Fibroblast of skin of scalp (primary cell): ENCODE measurements at regions not wholly inside any gene's neighbourhood (a gene's known extent, or its start where the extent isn't known, plus 50 kb on each side); places are given as distances from the start of the nearest gene placed in this dataset.
A peak's percentile ranks its signal among the peaks of the same experiment; 100 is the strongest.
"Not testable (repeated sequence)": the region's sequence is repeated elsewhere in the genome, so short reads cannot be mapped to it uniquely, and the experiment has no call there.

Experiments
- DNase-seq: peaks from one replicate; pipeline ENCODE4 v3.0.0-alpha.2; 2013

DNA sequence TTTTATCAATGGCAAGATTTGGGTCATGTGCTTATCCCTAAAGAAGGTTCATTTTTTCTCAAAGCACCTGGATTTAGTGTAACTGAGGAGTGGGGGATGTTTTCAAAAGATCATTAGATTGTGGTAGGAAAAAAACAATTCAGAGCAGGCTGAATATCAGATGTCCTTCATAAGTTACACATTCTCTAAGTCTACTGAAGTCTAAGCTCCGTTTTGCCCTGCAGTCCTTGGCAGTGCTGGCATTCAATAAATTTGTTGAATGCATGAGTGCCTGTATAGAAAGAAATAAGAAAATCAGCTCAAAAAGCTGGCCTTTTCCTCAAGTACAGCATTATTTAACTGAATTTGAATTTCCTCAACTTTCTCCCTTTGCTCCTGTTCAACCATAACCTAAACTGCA lies 819.0 kb upstream of the GRM7 start:
- DNase-seq = no peak

DNA sequence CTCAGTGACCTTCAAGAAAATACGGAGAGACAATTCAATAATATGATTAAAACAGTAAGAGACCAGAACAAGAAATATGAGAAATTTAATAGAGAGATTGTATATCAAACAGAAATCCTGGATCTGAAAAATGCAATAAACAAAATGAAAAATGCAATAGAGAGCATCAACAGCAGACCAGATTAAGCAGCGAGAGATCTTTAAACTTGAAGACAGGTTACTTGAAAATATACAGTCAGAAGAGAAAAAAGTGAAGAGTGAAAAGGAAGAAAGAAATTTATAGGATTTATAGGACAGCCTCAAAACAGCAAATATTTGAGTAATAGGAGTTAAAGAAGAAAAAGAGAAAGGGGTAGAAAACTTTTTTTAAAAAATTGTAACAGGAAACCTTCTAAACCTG lies 813.9 kb upstream of the GRM7 start:
- DNase-seq = no peak

DNA sequence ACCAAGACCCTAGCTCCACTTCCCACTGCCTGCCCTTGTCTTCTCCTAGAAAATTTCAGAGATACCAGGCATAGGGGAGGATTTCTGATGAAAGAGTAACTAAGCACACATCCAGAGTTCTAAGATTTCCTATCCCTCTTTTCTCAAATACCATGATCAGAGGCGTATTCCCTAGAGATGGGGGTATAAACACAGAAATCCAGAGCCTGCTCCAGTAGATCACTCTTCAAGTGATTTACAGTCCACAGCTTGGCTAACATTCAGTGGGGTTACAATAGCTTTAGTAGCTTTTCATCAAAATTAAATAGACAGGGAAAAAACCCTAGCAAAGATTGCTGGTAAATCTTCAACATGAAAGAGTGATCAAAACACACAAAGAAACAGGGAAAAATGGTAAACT lies 800.7 kb upstream of the GRM7 start:
- DNase-seq = no peak

DNA sequence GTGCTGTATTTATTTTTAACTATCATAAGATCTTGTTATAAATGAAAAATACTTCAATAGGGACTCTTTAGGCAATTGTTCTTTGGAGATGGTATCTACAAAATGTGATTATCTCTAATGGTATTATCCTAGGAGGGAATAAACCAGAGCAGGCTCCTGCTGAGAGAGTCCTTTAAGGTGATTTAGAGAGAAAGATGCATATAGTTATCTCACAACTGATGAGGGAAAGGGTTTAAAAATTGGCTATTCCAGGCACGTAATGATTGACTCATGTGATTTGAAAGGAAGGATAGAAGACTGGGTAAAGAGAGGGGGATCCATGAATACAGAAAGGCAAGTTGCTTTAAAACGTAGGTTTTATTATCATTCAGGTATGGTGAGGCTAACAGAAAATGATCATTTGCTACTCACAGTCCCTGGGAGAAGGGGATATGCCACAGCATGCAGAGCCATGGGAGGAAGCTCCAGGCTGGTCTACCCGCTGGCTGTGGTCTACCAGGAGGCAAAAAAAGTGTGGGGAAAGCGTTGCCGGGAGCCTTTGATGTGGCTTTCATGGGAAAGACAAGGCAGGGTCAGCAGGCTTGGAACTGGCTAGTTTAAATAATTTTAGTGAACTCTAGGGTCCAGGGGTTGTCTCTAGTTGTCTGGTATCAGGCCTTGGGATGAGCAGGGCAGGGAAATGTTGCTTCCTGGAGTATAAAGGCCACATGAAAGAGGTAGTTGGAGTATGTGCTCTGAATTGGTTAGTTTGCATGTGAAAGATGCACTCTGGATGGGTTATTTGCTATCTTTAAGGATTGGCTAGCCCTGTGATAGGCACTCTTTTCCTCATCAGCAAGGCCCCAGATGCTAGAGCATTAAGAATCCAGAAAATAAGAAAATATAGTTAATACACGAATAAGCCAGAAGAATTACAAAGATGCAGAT lies 798.4 kb upstream of the GRM7 start:
- DNase-seq = no peak

DNA sequence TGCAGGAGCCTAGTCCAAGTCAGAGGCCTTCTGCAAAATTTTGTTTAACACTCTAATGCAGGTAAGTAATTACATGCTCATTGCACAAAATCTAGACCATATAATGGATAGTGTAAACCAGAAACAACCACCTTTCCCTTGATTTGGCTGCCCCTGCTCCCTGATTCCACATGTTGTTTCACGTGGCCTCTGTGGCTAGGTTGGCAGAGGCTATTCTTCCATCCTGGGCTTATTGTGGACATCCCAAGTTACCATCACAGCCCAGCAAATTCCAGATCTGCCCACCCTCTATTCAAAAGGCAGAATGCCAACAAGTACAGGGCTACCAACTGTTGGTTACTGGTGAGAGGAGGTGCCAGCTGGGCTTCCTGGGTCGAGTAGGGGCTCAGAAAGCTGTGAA lies 794.5 kb upstream of the GRM7 start:
- no peak for DNase-seq

DNA sequence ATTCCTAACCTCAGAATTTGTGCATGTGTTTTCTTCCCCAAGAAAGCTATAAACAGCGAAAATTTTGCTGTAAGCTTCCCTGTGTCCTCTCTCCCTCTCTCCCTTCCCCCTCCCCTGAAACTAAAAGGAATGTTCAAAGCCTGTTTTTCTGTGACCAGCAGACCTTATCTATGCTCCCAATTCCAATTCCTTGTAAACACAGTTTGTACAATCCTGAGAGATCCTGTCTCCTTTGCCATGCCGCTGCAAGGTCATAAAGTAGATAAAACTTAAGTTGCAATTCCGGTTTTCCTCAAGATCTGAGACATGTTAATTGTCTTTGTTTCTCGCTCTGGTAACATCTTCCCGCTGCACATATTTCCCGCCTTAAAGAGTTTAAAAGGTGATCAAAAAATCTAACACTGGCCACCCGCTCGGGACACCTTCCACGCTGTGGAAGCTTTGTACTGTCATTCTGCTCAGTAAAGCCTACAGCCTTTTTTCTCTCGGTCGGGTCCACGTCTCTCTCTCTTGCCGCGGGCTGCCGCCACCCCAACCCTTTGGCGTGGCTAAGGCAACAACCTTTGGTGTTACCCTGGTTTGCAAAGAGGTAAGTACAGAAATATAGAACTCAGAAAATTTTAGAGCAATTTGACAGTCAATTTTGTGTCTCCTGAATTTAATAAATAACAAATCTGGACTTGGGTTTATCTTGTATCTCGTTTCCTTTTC lies 793.9 kb upstream of the GRM7 start:
- not testable (repeated sequence) for DNase-seq

DNA sequence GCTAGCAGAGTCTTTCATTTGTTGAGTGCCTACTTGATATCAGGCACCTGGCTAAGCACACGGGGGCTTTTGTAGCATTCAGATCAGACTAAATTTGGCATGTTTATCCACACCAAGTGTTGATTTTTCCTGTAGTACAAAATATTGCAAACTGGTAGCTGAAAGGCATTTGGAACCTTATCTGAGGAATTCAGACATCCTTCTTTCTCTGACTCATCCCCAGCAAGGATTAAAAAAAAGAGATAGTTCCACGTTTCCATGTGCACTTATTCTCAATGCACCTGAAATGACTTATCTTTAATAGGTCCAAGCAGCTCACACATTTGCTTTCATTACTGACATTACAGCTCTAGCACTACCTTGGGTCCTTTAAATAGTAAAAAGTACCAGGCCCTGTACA lies 786.0 kb upstream of the GRM7 start:
- no peak for DNase-seq

DNA sequence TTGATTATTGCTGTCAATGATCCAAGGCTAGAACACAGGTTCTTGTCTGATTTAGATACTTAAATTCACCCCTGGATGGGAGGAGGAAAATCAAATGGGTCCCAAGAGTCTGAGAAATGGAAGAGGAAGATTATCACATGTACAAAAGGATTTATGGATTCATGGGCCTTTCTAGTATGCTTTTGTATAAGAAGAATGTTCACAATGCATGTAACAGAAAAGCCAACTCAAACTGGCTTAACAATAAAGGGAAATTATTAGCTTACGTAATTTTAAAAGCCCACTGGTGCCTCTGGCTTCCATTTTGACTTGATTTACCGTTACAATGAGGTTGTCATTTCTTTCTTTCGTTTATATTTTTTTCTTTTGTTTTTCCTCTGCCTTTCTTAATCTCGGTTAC lies 782.5 kb upstream of the GRM7 start:
- DNase-seq = no peak

DNA sequence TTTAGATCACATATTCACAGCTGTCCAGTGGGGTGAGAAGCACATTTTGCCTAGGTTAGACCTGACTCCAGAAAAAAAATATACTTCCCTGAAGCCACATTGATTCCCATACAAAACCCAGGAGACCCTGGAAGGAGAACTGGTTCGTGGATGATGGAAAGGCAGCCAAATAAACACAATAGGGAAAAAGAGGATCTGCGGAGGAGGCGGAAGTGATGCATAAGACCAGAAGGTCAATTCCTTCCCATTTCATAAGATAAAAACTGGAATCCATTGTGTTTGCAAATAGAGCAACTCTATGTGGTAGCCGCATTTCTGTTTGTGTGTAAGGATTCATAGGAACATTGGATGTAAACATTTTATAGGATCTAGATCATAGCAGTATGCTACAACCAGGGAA lies 781.9 kb upstream of the GRM7 start:
- no peak for DNase-seq

DNA sequence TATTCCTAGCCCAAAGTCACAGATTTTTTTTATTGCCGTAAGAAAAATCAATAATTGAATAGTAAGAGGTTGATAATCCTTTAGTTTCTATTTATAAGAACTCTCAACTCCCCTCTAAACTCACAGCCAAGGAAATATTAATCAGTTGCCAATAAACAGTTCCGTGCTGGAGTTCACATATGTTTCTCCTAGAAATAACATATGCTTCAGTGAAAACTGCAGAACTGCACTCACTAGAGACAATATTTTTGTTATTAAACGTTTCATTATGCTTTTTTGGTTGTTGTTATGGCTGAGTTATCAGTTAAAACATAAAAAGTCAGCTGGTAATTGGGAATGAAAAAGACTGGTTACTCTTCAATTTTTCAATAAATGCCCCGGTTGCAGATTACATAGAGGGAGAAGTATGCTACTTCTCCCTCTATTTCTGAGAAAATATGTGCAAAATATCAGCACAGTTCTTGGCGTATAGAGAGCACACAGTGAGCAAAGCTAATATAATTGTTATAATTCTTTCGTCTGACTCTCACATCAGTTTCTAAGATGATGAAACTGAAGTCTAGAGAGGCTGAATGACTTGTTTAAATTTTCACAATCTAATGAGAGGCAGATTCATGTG lies 781.2 kb upstream of the GRM7 start:
- DNase-seq = no peak

DNA sequence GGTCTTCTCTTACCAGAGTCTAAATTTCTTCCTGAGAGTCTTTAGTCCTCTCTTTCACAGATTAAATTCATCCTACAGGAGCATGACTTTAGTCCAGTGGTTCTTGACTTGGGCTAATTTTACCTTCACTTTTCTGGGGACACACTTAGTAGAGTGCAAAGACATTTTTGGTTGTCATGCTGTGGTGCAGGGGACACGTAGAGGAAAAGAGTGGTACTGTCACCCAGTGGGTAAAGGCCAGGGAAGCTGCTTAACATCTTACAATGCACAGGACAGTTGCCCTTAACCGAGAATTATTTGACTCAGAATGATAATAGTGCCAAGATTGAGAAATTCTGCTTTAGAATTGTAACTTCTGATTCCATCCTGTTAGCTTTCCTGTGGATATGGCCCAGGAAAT lies 772.5 kb upstream of the GRM7 start:
- no peak for DNase-seq

DNA sequence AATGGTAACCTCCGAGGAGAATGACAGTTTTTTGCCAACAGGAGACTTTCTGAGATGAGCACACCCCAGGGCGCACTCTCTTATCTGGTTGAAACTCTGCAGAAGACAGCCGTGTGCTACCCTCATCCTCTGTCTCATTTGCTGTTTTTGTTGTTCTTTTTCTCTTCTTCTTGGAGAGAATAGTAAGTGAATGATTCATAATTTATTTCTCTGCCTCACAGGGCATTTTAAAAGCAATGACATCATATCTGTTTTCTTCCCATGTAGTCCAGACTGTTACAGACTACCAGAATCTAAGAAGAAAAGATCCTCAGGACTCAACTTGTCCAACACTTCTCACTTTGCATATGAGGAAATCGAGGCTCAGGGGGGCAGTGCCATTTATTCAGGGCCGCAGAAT lies 771.1 kb upstream of the GRM7 start:
- DNase-seq = peak; percentile 4

DNA sequence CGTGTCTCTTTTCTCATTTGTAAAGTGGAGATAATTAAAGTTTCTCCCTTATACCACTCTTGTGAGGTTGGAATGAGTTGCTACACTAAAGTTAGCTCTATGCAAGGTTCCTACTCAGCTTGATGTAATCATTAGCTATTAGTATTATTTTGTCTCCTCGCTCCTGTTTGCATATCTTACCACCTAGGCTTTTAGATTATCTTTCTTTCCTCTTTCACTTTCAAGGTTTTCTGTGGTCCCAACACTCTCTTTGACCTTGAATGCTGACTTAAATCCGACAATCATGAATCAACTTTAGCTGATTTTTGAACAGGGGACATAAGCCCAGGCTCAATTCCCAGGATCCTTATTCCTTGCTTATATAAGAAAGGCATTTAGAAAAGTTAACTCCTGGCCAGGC lies 769.7 kb upstream of the GRM7 start:
- DNase-seq = no peak

DNA sequence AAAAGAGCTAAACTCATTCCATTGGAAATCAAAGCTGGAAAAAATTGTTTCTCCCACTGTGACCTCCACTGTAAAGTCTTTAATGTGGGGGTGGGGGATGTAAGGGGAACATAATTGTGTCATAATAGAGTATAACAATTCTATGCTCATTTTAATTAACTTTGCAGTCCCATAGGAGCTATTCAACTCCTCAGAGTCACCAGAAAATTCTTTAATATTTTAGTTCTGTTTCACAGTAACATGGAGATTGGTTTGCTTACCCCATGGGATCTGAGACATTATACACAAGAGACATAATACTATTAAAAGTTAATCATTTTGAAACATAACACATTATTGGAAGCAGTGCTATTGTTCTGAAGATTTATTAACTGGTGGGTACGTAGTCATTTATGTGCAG lies 765.9 kb upstream of the GRM7 start:
- DNase-seq = no peak

DNA sequence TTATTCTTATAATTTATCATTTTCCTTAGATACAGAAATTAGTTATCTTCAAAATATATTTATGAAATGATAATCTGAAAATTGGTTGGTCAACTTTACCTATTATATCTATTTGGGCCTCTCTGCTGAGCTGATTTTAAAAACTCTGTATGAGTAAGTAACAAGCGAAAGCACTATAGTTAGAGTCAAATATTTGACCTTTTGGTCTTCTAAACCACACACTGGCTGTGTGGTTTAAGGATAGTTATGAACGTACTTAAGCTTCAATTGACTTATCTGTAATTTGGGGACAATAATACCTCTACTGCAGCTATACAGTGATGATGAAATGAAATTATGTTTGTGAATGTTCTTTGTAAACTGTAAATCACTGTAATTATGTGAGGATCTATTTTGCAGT lies 763.9 kb upstream of the GRM7 start:
- no peak for DNase-seq

DNA sequence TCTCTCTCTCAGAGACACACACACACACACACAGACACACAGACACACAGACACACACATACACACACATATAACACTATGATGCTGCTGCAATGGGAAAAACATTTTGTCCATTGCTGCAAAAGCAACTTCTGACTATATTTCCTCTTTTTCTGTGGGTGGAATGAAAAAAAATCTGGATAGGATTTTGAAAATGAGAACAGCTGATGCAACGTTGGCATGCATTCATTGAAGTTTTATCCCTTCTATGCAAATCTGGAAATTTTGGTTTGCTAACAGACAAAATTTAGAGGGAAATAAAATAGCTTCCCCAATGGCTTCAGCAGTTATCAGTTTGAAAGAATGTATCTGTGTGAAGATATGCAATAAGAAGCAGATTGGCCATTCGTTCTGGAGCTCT lies 763.4 kb upstream of the GRM7 start:
- no peak for DNase-seq

DNA sequence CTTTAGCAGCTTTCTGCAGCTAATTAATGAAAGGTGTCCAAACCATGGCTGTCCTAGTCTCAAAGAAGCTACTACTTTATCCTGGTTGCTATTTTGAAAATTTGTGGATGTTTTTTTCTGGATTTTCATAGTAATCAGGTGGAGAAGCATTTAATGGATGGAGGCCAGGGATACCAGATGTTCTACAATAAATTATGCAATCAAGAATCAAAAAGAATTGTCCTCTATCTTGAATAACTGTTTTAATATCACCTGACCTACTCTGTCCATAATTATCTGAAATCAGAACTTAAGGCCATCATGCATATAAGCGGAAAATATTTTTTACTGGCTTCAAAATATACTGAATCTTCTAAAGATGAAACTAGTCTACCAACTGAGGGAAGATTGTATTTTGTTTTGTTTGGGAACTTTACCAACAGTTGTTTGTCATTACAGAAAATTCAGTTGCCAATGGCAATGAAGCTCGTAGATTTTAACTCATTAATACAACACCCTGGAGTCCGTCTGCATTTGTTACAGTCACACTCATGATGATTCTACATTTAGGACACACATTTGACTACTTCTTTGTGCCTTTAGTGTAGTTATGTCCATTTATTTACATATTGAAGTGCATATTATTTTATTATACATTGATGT lies 762.3 kb upstream of the GRM7 start:
- no peak for DNase-seq

DNA sequence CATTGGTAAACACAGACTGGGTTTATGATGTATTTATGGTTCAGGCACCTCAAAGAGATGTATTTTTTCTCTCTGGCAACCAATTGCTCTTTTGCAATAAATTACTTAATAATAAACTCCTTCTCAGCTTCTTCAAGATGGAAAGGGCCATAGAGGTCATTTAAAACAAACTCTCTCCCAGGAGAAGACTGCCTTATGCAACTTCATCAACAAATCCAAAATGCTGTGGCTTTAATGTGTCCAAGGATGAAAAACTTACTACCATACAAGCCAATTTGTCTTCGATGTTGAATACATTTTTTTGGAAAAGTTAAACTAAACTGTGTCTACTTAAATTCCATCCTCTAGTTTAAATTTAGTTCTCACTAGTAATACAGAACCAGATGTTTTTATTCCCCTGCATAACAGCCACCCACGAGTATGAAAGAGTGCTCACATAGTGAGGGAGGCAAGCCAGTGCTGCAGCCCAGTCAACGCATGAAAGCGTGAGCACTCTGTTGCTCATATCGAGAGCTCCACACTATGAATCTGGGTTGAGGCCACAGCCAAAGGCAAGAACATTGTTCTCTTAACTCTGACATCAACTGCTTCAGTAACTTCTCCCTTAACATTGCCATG lies 761.3 kb upstream of the GRM7 start:
- DNase-seq = no peak

DNA sequence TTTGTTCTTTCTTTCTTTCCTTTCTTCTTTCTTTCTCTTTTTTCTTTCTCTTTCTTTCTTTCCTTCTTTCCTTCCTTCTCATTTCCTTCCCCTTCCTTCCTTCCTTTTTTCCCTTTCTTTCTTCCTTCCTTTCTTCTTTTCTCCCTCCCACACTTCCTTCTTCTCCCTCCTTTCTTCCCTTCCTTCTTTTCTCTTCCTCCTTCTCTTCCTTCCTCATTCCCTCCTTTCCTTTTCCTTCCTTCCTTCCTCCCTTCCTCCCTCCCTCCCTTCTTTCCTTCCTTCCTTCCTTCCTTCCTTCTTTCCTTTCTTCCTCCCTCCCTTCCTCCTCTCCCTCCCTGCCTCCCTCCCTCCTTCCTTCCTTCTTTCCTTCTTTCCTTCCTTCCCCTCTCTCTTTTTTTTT lies 755.7 kb upstream of the GRM7 start:
- no peak for DNase-seq

DNA sequence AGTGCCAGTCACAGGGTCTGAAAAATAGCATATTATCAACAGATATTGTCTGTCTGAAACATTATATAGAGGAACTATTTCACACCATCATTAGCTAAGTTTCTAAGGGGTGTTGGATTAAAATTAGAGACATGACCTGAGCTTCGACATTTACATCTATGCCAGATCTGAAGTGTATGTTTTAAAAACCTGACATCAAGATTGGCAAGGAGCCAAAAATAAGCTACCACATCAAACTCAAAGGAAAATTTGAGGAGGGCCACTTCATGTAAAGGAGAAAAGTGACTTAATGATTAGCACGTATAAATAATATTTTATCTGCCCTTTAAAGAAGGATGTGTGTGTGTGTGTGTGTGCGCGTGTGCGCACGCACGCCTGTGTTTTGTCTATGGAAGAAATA lies 752.0 kb upstream of the GRM7 start:
- DNase-seq = no peak

DNA sequence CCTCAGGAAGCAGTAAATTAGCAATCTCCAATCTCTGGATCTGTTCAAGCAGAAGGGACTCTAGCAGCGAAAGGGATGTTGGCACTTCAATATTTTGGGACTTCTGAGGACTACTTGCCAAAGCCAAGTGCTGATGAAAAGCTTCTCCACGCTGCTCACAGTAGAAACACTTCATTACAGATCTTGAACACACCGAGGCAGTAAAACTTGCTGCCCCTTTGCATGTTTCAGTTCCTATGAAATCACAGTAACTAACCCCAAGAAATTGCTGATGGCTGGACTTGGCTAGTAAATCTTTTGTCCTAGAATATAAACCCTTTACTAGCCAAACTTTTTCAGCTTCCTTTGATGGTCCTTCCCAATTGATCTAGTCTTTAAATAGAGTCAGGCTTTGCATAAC lies 750.5 kb upstream of the GRM7 start:
- DNase-seq = no peak

DNA sequence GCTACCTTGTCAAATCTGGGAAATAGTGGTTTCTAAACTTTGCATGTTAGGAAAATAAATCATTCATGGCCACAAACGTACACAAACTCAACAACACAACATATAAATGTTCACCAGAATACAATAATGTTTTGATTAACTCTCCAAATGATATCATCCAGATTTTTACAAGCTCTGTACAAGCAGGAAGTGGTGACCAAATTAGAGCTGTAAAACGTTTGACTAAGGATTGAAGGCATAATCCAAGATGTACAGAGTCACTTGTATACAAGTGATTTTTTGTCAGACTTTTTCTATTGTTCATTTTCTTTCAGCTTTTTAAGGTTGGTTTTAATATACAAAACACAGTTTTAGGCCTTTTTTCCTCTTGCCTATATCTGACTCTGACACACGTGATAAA lies 748.4 kb upstream of the GRM7 start:
- DNase-seq = no peak

DNA sequence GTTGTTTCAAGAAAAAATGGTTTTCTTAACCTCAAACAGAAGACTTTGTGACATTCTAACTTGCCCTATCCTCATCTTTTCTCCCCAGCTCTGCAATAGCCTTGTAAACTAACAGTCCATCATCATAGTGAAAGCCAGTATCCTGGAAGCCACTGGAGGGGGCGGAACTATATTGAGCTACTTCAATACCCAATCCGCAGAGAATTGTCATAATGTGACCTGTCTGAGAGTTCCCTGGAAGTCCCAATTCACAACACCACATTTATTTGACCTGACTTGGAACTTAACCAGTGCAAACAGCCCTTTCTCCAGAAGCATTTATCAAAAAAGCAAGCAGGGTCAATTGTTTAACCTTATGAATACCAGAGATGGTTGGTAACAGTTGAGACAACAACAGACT lies 747.6 kb upstream of the GRM7 start:
- DNase-seq = no peak
